Ureter (tissue), 1 donor: ENCODE measurements at regions not wholly inside any gene's neighbourhood (a gene's known extent, or its start where the extent isn't known, plus 50 kb on each side); places are given as distances from the start of the nearest gene placed in this dataset.
"Not testable (repeated sequence)": the region's sequence is repeated elsewhere in the genome, so short reads cannot be mapped to it uniquely, and the experiment has no call there.

Experiments used
- DNase-seq: peaks from one replicate; pipeline ENCODE4 v3.0.0-alpha.2; 2020; ENCODE audit warnings: low spot score
- donor health status: DM: yes; HTN: yes; CAD: no.

GRCh38 chr2:64743739-64744330 lies 90.1 kb upstream of the SERTAD2 start:
- no peak for DNase-seq

DNA sequence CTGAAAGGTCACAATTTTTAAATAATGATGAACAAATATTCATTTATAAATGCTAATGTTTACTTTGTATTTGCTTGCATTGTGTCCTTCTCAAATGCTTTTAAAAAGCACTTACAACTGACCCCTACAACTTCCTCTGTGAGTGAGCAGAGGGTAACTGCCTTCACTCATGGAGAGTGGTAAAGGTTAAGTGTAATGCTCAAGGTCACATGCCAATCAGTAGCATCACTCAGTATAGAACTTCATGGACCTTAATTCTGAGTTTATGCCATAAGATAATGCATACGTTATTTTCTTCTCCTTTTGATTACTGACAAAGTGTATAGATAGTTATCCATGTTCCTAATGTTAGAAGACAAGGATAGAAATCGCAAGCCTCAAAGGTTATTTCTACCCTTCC lies 91.8 kb upstream of the SERTAD2 start:
- no peak for DNase-seq

DNA sequence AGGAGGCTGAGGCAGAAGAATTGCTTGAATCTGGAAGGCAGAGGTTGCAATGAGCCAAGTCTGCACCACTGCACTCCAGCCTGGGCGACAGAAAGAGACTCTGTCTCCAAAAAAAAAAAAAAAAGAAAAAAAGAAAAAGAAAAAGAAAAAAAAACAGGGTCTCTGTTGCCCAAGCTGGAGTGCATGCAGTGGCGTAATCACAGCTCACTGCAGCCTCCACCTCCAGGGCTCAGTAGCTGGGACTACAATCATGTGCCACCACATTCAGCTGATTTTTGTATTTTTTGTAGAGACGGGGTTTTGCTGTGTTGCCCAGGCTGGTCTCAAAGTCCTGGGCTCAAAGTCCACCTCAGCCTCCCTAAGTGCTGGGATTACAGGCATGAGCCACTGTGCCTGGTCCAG lies 94.0 kb upstream of the SERTAD2 start:
- not testable (repeated sequence) for DNase-seq

DNA sequence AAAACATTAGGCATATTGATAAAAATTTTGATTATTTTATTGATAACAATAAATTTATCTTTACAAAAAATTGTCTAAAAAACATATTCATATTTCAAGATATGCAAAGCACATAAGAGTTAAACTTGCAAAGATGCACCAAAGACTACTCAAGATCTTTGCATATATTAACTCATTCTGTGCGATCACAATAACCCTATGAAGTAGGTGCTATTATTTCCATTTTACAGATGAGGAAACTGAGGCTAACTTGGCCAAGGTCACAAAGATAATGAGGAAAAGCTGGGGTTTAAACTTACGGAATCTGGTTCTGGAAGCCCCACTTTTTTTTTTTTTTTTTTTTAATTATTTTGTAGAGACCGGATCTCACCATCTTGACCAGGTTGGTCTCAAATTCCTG lies 94.4 kb upstream of the SERTAD2 start:
- no peak for DNase-seq

GRCh38 chr2:64748561-64748960 lies 94.8 kb upstream of the SERTAD2 start:
- no peak for DNase-seq

DNA sequence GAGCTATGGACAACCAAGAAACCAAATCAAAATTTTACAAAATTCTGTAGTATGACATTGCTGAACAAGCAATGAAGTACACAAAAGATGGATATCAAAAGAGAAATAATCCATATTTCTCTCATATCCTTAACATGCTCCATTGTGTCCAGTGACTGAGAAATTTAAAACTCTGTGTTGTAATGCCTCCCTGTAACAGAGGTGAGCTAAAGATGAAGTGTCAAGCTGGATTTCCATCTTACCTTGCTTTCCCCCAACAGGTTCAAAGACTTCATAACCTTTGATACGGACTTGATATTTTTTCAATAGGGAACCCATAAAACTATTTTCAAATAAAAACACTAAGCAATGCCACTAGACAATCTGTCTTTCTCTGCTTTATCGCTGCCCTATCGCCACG lies 95.7 kb upstream of the SERTAD2 start:
- no peak for DNase-seq

DNA sequence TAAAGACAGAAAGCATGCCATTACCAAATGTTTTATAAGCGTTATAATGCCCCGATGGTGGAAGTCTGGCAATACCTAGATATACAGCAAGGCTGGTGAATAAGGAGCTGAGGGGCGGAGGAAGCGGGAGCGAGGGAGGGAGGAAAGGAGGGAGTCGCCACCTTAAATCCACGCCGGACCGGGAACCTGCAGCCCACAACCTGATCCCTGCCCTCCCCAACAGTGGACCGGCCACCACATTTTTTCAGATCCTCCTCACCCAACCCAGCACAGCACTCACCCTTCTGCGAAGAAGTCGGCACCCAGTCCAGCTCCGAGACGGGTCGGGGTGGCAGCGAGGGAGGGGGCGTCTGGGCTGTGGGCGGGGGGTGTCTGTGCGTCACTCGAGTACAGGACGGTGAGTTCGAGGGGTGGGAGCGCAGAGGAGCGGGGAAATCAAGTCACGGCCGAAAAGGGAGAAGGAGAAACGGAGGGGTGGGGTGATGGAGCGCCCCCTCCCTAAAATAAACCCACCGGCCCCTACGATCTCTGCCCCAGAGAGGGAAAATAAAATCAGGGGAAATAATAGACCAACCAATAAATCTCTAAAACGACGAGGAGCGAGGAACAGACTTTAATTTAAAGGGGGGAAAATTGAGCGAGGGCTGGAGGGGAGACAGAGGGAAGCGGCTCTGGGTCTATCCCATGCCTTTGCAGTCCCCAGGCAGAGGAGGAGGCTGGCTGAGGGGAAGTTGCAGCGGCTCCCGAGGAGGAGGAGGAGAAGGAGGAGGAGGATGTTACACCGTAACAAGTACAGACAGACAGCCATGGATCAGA lies 96.5 kb upstream of the SERTAD2 start:
- DNase-seq, result peak; percentile 75

DNA sequence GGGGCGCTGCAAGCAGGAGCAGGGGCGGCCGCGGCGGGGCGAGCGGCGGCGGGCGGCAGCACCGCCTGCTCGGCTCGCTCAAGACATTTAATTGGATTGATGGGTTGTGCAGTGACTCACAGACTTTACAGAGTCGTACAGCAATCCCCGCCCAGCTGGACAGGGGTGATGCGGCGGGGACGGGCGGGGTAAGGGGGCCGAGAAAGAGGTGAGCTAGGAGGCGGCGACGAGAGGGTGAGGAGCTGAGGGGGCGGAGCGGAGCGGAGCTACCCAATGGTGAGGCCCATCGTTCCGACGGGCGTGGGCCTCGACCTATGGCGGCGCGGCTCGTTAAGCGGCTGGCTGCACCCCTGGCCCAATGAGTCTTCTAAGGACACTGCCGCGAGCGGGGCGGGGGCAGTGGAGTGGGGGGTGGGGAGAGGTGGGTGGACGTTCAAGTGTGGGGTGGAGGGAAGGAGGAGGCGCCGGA lies 97.1 kb upstream of the SERTAD2 start:
- peak; percentile 99 for DNase-seq

DNA sequence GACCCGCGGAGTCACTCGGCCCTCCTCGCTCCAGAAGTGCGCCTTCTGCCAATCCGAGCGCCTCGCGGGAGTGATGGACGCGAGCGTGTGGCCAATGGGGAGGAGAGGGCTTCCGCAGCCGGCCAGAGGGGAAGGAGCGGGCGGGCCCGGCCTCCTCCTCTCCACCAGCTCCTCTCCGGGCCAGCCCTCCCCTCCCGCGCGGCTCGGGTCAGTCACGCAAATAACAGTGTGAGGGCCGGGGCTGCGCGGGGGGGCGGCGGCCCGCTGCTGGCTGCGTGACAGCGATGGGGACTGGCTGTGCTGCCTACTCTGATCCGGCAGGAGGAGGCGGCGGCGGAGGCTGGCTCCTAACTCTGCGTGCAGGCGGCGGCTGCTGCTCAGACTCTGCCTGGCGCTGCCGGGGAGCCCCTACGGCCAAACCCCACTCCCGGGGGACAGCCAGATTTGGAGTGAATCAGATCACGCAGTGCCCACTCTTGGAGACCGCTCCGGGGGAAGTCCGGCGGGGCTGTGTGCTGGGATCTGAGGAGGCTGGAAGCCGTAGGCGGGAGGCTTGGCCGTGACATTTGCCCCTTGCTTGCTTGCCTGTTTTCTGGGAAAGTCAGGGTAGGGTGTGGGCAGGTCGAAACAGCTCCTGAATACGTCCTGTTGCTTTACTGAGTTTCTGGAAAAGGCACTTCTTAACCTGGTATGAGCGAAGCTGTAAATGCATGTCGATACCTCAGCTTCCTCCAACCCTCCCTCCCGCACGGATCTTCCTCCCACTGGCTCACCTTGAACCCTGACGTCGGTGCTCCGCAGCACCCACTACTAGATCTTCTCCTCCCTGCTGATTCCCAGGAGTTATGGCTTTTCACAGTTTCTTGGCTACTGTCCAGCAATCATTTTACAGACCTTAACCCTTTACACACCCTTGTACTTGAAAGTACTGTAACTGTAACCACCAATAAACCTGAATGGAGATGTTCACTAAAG lies 97.9 kb upstream of the SERTAD2 start:
- peak; percentile 75 for DNase-seq

DNA sequence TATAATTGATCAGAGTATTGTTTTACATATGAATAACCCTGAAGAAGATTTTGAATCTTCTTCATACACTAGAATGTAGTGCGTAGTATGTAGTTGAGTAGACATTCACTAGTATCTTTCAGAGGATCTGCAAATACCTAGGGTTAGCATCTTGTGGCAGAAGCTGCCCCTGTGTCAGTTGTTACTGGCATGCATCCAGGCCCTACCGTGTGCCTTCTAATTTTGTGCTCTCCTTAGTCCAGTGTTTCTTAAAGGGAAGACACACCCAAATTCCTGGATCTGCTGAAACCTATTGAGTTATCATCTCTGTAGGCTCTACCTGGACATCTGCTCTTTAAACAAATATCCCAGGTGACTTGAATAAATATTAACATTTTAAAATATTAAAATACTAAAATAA lies 99.7 kb upstream of the SERTAD2 start:
- no peak for DNase-seq

GRCh38 chr2:64754570-64754969 lies 100.9 kb upstream of the SERTAD2 start:
- DNase-seq, result no peak

DNA sequence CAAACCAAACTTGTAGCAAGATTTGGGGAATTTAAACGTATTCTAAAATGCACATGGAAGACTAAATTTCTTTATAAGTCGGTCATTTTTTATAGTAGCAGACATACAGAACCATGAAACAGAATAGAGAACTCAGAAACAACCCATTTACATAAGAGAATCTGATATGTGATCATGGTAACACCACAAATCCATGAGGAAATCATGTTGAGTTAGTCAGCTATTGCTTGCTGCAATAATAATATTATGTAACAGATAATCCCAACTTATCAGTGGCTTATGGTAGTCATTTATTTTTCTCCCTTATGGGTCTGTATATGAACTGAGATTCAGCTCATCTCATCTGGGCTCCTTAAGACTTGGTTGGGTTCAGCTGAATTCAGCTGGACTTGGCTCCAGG lies 103.4 kb upstream of the SERTAD2 start:
- no peak for DNase-seq

GRCh38 chr2:64760128-64760527 lies 106.4 kb upstream of the SERTAD2 start:
- DNase-seq, result no peak

DNA sequence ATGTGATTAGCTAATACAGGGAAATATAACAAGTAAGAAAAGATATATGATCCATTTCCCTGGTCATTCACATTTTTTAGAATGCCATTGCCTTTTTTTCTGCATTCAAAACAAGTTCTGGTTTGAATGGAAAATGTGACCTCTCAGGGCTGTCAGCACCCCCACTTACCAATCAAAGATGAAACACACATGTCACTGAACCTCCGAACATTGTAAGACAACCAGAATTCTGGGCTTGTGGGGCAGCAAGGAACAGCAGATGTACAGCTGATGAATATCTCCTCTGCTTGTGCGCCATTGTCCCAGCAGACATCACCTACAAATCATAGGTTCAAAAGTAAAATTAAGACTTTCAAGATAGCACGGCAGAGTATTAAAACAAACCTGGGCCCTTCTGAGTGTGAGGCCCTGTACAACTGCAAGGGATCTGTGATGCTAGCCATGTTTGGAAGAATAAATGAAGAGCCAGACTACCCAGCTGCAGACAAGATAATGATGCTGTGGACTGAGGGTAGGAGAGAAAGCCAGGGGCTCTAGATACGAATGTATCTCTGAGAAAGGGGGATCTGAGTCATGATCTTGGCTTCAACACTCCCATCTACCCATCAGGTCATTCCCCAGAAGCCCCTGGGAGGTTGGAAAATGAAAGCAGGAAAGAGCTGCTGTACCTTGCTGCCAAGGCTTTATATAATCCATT lies 108.7 kb upstream of the SERTAD2 start:
- DNase-seq, result no peak

GRCh38 chr2:64763126-64763525 lies 109.4 kb upstream of the SERTAD2 start:
- DNase-seq, result no peak

- DNase-seq, result no peak
These were observed 111.6 kb upstream of the SERTAD2 start for GRCh38 chr2:64765160-64765805.

GRCh38 chr2:64766841-64767669 lies 113.3 kb upstream of the SERTAD2 start:
- DNase-seq, result no peak

- peak; percentile 92 for DNase-seq
These were observed 114.2 kb upstream of the SERTAD2 start for GRCh38 chr2:64767670-64768468.

DNA sequence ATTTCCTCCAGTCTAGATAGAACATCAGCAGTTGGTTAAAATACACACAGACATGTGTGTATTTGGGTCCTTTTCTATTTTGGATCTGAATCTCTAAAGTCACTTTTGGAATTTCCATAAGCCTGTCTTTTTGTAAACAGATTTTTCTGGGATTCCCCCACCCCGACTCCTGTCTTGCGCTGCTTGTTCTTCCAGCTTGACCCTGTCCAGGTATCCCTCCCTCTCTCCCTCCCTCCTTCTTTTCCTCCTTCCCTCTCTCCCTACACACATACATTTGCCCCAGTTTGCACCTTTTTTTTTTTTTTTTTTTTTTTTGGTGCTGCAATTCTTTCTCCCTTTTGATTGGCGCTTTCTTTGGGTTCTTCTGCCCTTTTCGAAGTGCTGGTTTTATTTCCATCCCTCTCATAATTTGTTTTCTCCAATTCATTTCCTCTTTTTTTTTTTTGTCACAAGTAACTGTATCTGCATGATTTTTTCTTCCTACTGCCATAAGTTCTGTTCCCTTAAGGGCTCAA lies 114.8 kb upstream of the SERTAD2 start:
- DNase-seq, result no peak
